ENCODE measurements at regions not wholly inside any gene's neighbourhood (a gene's known extent, or its start where the extent isn't known, plus 50 kb on each side); places are given as distances from the start of the nearest gene placed in this dataset.

DNA sequence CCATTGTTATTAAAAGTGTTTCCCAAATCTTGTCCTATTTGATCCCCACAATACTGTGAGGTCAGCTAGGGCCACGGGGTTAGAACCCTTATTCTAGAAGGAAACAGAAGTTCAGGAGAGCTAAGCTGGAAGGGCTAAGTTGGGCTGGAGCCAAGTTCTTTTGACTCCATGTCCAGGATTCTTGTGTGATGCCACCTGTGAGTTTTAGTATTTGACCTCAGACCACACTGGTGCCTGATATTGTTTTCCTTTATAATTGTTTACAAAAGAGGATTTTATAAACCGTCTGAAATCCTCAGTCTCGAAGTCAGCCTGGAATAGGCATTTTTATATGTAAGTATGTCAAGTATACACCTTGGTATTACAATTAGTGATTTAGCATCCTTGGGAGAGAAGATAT lies 332.7 kb downstream of the CBLN1 start:
- no peak overlapping the region for H3K4me2 ChIP-seq
- 14% methylated on average over 3 of the region's 3 CpGs for WGBS (ENCODE audit: low lambda C conversion rate)
- no peaks in the 10 kb centered on the region for H4K20me1 ChIP-seq (ENCODE audit: insufficient read depth)
- no peaks in the 10 kb centered on the region for H3K27me3 ChIP-seq (ENCODE audit: insufficient read depth)
- ChIA-PET CTCF (no interaction called here), POLR2A (no interaction called here)
- H3K36me3 ChIP-seq (replicated peaks in 1 of 2; ENCODE audit: control insufficient read depth in 1 of 2, insufficient read depth in 2 of 2, low read length in 1 of 2) = no peaks in the 10 kb centered on the region
- H3K4me3 ChIP-seq (ENCODE audit: low read depth in 2 of 2, low read length in 1 of 2) = no peak overlapping the region
- no peaks in the 10 kb centered on the region for H3F3A ChIP-seq (replicated peaks; ENCODE audit: insufficient read depth)
- H3K27ac ChIP-seq (ENCODE audit: low read depth in 2 of 2, low read length in 1 of 2) = no peak overlapping the region
- H2AFZ ChIP-seq (ENCODE audit: low read depth) = no peak overlapping the region
- TF ChIP-seq, protein P1, sequence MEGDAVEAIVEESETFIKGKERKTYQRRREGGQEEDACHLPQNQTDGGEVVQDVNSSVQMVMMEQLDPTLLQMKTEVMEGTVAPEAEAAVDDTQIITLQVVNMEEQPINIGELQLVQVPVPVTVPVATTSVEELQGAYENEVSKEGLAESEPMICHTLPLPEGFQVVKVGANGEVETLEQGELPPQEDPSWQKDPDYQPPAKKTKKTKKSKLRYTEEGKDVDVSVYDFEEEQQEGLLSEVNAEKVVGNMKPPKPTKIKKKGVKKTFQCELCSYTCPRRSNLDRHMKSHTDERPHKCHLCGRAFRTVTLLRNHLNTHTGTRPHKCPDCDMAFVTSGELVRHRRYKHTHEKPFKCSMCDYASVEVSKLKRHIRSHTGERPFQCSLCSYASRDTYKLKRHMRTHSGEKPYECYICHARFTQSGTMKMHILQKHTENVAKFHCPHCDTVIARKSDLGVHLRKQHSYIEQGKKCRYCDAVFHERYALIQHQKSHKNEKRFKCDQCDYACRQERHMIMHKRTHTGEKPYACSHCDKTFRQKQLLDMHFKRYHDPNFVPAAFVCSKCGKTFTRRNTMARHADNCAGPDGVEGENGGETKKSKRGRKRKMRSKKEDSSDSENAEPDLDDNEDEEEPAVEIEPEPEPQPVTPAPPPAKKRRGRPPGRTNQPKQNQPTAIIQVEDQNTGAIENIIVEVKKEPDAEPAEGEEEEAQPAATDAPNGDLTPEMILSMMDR (IDR thresholded peaks at IDR 0.05) = no peak
- TF ChIP-seq MEF2A (IDR thresholded peaks at IDR 0.05; ENCODE audit: borderline replicate concordance, low read depth) (no peak), YY1 (IDR thresholded peaks at IDR 0.05; ENCODE audit: low read depth) (no peak), FOXM1 (IDR thresholded peaks at IDR 0.05; ENCODE audit: low read depth) (no peak), EP300 (IDR thresholded peaks at IDR 0.05; ENCODE audit: borderline replicate concordance in 1 of 2, low read depth in 1 of 2, low read length in 1 of 2) (no peak), ELF1 (IDR thresholded peaks at IDR 0.05) (no peak), ZBTB33 (IDR thresholded peaks at IDR 0.05; ENCODE audit: borderline replicate concordance, low read depth) (no peak), GABPA (IDR thresholded peaks at IDR 0.05; ENCODE audit: low read depth) (no peak), RCOR1 (IDR thresholded peaks at IDR 0.05; ENCODE audit: low read length) (no peak), IRF3 (IDR thresholded peaks at IDR 0.05; ENCODE audit: low read depth, low read length) (no peak), FOXJ3 (CRISPR knock-in tag; IDR thresholded peaks at IDR 0.05) (no peak), MXI1 (IDR thresholded peaks at IDR 0.05; ENCODE audit: low read depth, low read length) (no peak), JUND (IDR thresholded peaks at IDR 0.05) (no peak), USF1 (IDR thresholded peaks at IDR 0.05; ENCODE audit: borderline replicate concordance, low read depth) (no peak), EZH2phosphoT487 (IDR thresholded peaks at IDR 0.05; ENCODE audit: borderline replicate concordance, low read depth) (no peak), REST (IDR thresholded peaks at IDR 0.05; ENCODE audit: low read depth, low read length) (no peak), MAX (IDR thresholded peaks at IDR 0.05; ENCODE audit: low read depth) (no peak), FOSL2 (IDR thresholded peaks at IDR 0.05; ENCODE audit: borderline replicate concordance, low read depth) (no peak), CHD2 (IDR thresholded peaks at IDR 0.05; ENCODE audit: low read length, partially characterized antibody) (no peak), SMC3 (IDR thresholded peaks at IDR 0.05; ENCODE audit: low read depth, low read length) (no peak)
- no peaks in the 10 kb centered on the region for H3K9me3 ChIP-seq
- no peaks in the 10 kb centered on the region for H3K9me2 ChIP-seq
- H3K4me1 ChIP-seq (ENCODE audit: control insufficient read depth in 1 of 2, insufficient read depth in 2 of 2, low read depth in 1 of 2, low read length in 1 of 2) = peaks cover 0 to 3% of the 10 kb centered on the region in 2 experiments; a peak in 1 of 4 replicates
- no peak overlapping the region for H3K9ac ChIP-seq
- DNase-seq = no peak
- H3K79me2 ChIP-seq (ENCODE audit: insufficient read depth) = no peaks in the 10 kb centered on the region
